Neural progenitor cell (in vitro differentiated cells): ENCODE measurements at regions not wholly inside any gene's neighbourhood (a gene's known extent, or its start where the extent isn't known, plus 50 kb on each side); places are given as distances from the start of the nearest gene placed in this dataset.

ENCODE experiments used
- CTCF ChIP-seq: fragments of 200-600 bp; sonication (generic); IDR thresholded peaks from 2 replicates; pipeline ENCODE4 v1.5.1; 2017; ENCODE audit warnings: antibody characterized with exemption, mild to moderate bottlenecking
- EZH2 ChIP-seq: fragments of 200-600 bp; sonication (generic); IDR thresholded peaks from 2 replicates; pipeline ENCODE4 v1.6.1; 2017; ENCODE audit warnings: antibody characterized with exemption, mild to moderate bottlenecking, moderate library complexity

DNA sequence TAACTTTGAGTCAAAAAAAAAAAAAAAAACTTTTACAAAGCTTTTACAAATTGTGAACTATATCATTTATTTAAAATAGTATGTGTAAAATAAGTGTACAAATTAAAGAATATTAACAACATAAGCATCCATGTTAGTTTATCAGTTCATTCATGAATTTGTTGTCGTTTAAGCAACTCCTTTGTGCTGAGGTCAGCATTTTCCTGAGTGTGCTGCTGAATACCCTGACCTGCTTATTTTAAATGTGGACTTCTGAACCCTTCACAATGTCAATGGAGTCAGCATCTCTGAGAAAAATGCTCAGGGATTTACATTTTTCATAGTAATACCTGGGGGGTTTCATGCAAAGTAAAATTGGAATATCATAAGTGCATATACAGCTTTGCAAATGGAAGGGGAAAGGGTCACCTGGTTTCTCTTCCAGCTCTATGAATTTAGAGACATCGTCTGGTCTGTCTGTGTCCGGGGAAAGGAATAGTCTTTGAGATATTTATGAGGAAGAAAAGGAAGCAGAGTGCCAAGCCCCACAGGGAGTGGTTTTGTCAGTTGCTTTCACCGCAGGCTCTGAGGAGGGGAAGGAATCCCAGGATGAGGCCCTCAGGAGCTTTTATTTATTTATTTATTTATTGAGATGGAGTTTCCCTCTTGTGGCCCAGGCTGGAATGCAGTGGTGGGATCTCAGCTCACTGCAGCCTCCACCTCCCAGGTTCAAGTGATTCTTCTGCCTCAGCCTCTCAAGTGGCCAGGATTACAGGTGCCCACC, 125.5 kb upstream of the SVIL start:
- TF ChIP-seq CTCF: no peak
- TF ChIP-seq EZH2: no peak
